ENCODE measurements at regions not wholly inside any gene's neighbourhood (a gene's known extent, or its start where the extent isn't known, plus 50 kb on each side); places are given as distances from the start of the nearest gene placed in this dataset.

- TF ChIP-seq CTCF (IDR thresholded peaks at IDR 0.05) (no peak), MAZ (IDR thresholded peaks at IDR 0.05; ENCODE audit: borderline replicate concordance, low read depth, low read length) (no peak), EP300 (IDR thresholded peaks at IDR 0.05) (no peak), SMC3 (IDR thresholded peaks at IDR 0.05) (no peak), MAX (IDR thresholded peaks at IDR 0.05) (no peak), SREBF2 (IDR thresholded peaks at IDR 0.05) (no peak), POLR2A (IDR thresholded peaks at IDR 0.05; ENCODE audit: low read length) (no peak), ZSCAN20 (CRISPR knock-in tag; IDR thresholded peaks at IDR 0.05) (no peak), HMGXB4 (CRISPR knock-in tag; IDR thresholded peaks at IDR 0.05; ENCODE audit: borderline replicate concordance) (no peak)
Observed at GRCh38 chr7:54326592-54327167, 215.5 kb upstream of the VSTM2A start.
